ENCODE measurements at regions not wholly inside any gene's neighbourhood (a gene's known extent, or its start where the extent isn't known, plus 50 kb on each side); places are given as distances from the start of the nearest gene placed in this dataset.
"Not testable (repeated sequence)": the region's sequence is repeated elsewhere in the genome, so short reads cannot be mapped to it uniquely, and the experiment has no call there.

GRCh38 chr6:12348530-12349511 lies 58.7 kb downstream of the EDN1 start:
- no peak for DNase-seq

GRCh38 chr6:12350644-12351170 lies 60.5 kb downstream of the EDN1 start:
- no peak for DNase-seq

GRCh38 chr6:12351672-12352071 lies 61.5 kb downstream of the EDN1 start:
- no peak for DNase-seq

GRCh38 chr6:12353731-12354130 lies 63.6 kb downstream of the EDN1 start:
- no peak for DNase-seq

GRCh38 chr6:12354499-12354898 lies 64.3 kb downstream of the EDN1 start:
- no peak for DNase-seq

GRCh38 chr6:12355354-12355753 lies 65.2 kb downstream of the EDN1 start:
- DNase-seq: no peak

- no peak for DNase-seq
These were observed 66.3 kb downstream of the EDN1 start for GRCh38 chr6:12356431-12356830.

- DNase-seq: peak; percentile 63 to 70
These were observed 67.1 kb downstream of the EDN1 start for GRCh38 chr6:12356983-12357972.

- peak; percentile 35 to 40 for DNase-seq
These were observed 68.9 kb downstream of the EDN1 start for GRCh38 chr6:12359036-12359435.

- DNase-seq: no peak
These were observed 71.0 kb downstream of the EDN1 start for GRCh38 chr6:12361042-12361765.

GRCh38 chr6:12363277-12363650 lies 73.1 kb downstream of the EDN1 start:
- DNase-seq: not testable (repeated sequence)

GRCh38 chr6:12363651-12364381 lies 73.7 kb downstream of the EDN1 start:
- peak; percentile 79 to 94 for DNase-seq

- no peak for DNase-seq
These were observed 74.5 kb downstream of the EDN1 start for GRCh38 chr6:12364621-12365020.

GRCh38 chr6:12366731-12367130 lies 76.6 kb downstream of the EDN1 start:
- no peak for DNase-seq

GRCh38 chr6:12367412-12367811 lies 77.3 kb downstream of the EDN1 start:
- DNase-seq: no peak

- DNase-seq: no peak
These were observed 79.2 kb downstream of the EDN1 start for GRCh38 chr6:12369355-12369754.

- DNase-seq: peak; percentile 84 to 85
These were observed 79.7 kb downstream of the EDN1 start for GRCh38 chr6:12369781-12370262.

GRCh38 chr6:12371151-12371550 lies 81.0 kb downstream of the EDN1 start:
- no peak for DNase-seq

GRCh38 chr6:12371641-12372146 lies 81.5 kb downstream of the EDN1 start:
- DNase-seq: no peak

- no peak for DNase-seq
These were observed 89.0 kb downstream of the EDN1 start for GRCh38 chr6:12379181-12379580.

- DNase-seq: no peak
These were observed 91.4 kb downstream of the EDN1 start for GRCh38 chr6:12381587-12381986.
